HEK293 (cell line): ENCODE measurements at regions not wholly inside any gene's neighbourhood (a gene's known extent, or its start where the extent isn't known, plus 50 kb on each side); places are given as distances from the start of the nearest gene placed in this dataset.

Experiments used
- FEZF1 ChIP-seq: fragments of 450-650 bp; formaldehyde crosslinking; IDR thresholded peaks from 2 replicates; pipeline ENCODE4 v1.5.1; 2016; ENCODE audit warnings: missing biosample characterization, missing genetic modification characterization
- ZBTB17 ChIP-seq: fragments of 450-650 bp; formaldehyde crosslinking; IDR thresholded peaks from 2 replicates; pipeline ENCODE4 v1.5.1; 2016; ENCODE audit warnings: missing biosample characterization, missing genetic modification characterization
- ZNF211 ChIP-seq: fragments of 450-650 bp; formaldehyde crosslinking; IDR thresholded peaks from 2 replicates; pipeline ENCODE4 v1.5.1; 2016; ENCODE audit warnings: low read depth, missing biosample characterization, missing genetic modification characterization
- ZNF585B ChIP-seq: fragments of 450-650 bp; formaldehyde crosslinking; IDR thresholded peaks from 2 replicates; pipeline ENCODE4 v1.5.1; 2016; ENCODE audit warnings: missing biosample characterization, missing genetic modification characterization
- ZNF777 ChIP-seq: fragments of 450-650 bp; formaldehyde crosslinking; IDR thresholded peaks from 2 replicates; pipeline ENCODE4 v1.5.1; 2017; ENCODE audit warnings: missing biosample characterization, missing genetic modification characterization, borderline replicate concordance
- TF ChIP-seq, protein P1 (sequence below): fragments of 450-650 bp; formaldehyde crosslinking; IDR thresholded peaks from 2 replicates; pipeline ENCODE4 v1.5.1; 2016; ENCODE audit warnings: missing biosample characterization, missing genetic modification characterization

DNA sequence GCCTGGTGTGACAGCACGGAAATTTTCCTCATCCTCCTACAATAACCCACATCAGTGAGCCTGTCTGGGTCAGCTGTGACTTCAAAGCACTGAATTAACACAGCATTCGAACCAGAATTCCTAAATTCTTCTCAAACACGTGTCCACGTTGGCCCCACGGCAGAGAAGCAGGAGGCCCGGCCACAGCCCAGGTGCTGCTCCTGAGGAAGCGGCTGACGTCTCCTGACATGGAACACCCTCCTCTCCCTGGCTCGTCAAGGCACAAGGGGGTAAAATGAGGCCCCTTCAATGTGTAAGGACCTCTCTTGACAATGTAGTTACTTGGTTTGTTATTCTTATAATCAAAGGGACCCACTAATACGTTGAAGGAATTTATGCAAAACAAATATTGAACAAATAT, 156.3 kb upstream of the GSC start:
- TF ChIP-seq, protein P1, sequence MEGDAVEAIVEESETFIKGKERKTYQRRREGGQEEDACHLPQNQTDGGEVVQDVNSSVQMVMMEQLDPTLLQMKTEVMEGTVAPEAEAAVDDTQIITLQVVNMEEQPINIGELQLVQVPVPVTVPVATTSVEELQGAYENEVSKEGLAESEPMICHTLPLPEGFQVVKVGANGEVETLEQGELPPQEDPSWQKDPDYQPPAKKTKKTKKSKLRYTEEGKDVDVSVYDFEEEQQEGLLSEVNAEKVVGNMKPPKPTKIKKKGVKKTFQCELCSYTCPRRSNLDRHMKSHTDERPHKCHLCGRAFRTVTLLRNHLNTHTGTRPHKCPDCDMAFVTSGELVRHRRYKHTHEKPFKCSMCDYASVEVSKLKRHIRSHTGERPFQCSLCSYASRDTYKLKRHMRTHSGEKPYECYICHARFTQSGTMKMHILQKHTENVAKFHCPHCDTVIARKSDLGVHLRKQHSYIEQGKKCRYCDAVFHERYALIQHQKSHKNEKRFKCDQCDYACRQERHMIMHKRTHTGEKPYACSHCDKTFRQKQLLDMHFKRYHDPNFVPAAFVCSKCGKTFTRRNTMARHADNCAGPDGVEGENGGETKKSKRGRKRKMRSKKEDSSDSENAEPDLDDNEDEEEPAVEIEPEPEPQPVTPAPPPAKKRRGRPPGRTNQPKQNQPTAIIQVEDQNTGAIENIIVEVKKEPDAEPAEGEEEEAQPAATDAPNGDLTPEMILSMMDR (tag by site-specific recombination): no peak
- TF ChIP-seq ZNF777 (no peak), ZNF211 (no peak), ZNF585B (no peak), ZBTB17 (tag by site-specific recombination) (no peak), FEZF1 (no peak)
